HepG2 (cell line): ENCODE measurements at regions not wholly inside any gene's neighbourhood (a gene's known extent, or its start where the extent isn't known, plus 50 kb on each side); places are given as distances from the start of the nearest gene placed in this dataset.

Experiments
- CTCF ChIP-seq: sonication (generic); formaldehyde crosslinking; IDR thresholded peaks from 2 replicates; pipeline ENCODE4 v1.5.0; 2020; ENCODE audit warnings: mild to moderate bottlenecking, missing genetic modification reagents, moderate library complexity
- EZH2 ChIP-seq: conservative IDR thresholded peaks from 2 replicates; pipeline ENCODE4 v1.6.1; 2012; ENCODE audit warnings: mild to moderate bottlenecking, low read depth, low read length, moderate library complexity
- HNF1A ChIP-seq, 2 experiments: sonication (generic) in 1 of 2; formaldehyde crosslinking in 1 of 2; IDR thresholded peaks; 2 replicates each; pipeline versions ENCODE4 v1.4.0 to v1.6.1; 2016 to 2020; ENCODE audit warnings: borderline replicate concordance in 1 of 2, low read depth in 1 of 2, mild to moderate bottlenecking in 1 of 2, missing genetic modification reagents in 1 of 2
- HNF4G ChIP-seq, 2 experiments: sonication (generic) in 1 of 2; formaldehyde crosslinking in 1 of 2; IDR thresholded peaks; 2 replicates each; pipeline versions ENCODE4 v1.4.0 to v1.6.1; 2011 to 2020; ENCODE audit warnings: borderline replicate concordance in 2 of 2, low read depth in 2 of 2, mild to moderate bottlenecking in 2 of 2, low read length in 1 of 2, missing genetic modification reagents in 1 of 2, moderate library complexity in 1 of 2
- NR2F1 ChIP-seq, 2 experiments: fragments of 450-650 bp in 1 of 2; formaldehyde crosslinking in 1 of 2; IDR thresholded peaks; 2 replicates each; pipeline versions ENCODE4 v1.5.0 to v1.6.1; 2016 to 2020; ENCODE audit warnings: mild to moderate bottlenecking in 1 of 2, missing compliant biosample characterization in 1 of 2, missing genetic modification reagents in 1 of 2, moderate library complexity in 1 of 2
- POLR2A ChIP-seq, 2 experiments: IDR thresholded peaks; 2 replicates each; pipeline ENCODE4 v1.6.1; 2011; ENCODE audit warnings: low read depth in 2 of 2, low read length in 2 of 2, mild to moderate bottlenecking in 1 of 2, moderate library complexity in 1 of 2; ENCODE audit not compliant: insufficient read depth in 1 of 2
- RFX5 ChIP-seq: IDR thresholded peaks from 2 replicates; pipeline ENCODE4 v1.6.1; 2011; ENCODE audit warnings: low read depth, low read length, improper control_type of control experiment
- SALL2 ChIP-seq: sonication (generic); formaldehyde crosslinking; IDR thresholded peaks from 2 replicates; pipeline ENCODE4 v1.8.1; 2023; ENCODE audit warnings: mild to moderate bottlenecking, missing genetic modification reagents, inconsistent platforms
- ZBTB10 ChIP-seq: sonication (generic); formaldehyde crosslinking; IDR thresholded peaks from 2 replicates; pipeline ENCODE4 v1.4.0; 2020; ENCODE audit warnings: missing genetic modification reagents, borderline replicate concordance

GRCh38 chr10:106405141-106405540 is 759.4 kb downstream of the SORCS1 start:
- TF ChIP-seq HNF4G (IDR thresholded peaks at IDR 0.05; ENCODE audit: borderline replicate concordance, low read depth, low read length) (no peak), HNF4G (CRISPR knock-in tag; IDR thresholded peaks at IDR 0.05; ENCODE audit: borderline replicate concordance, low read depth) (no peak), HNF1A (IDR thresholded peaks at IDR 0.05; ENCODE audit: low read depth) (no peak), HNF1A (CRISPR knock-in tag; IDR thresholded peaks at IDR 0.05; ENCODE audit: borderline replicate concordance) (no peak), POLR2A (IDR thresholded peaks at IDR 0.05; ENCODE audit: insufficient read depth in 1 of 2, low read depth in 2 of 2, low read length in 2 of 2) (no peak), EZH2 (no peak), RFX5 (no peak), ZBTB10 (no peak), SALL2 (CRISPR knock-in tag) (no peak), NR2F1 (CRISPR knock-in tag; IDR thresholded peaks at IDR 0.05) (no peak), CTCF (CRISPR knock-in tag) (no peak)
